HG03045 (cell line): ENCODE measurements at regions not wholly inside any gene's neighbourhood (a gene's known extent, or its start where the extent isn't known, plus 50 kb on each side); places are given as distances from the start of the nearest gene placed in this dataset.

Source experiments
- ATAC-seq: cut with Tn5 transposase; IDR thresholded peaks from one replicate; pipeline ENCODE4 v1.9.1; 2021; ENCODE audit warnings: mild to moderate bottlenecking, moderate library complexity; ENCODE audit not compliant: unreplicated experiment

GRCh38 chr11:98564881-98565280 lies 455.9 kb upstream of the CNTN5 start:
- ATAC-seq, result no peak

GRCh38 chr11:98565311-98565710 lies 455.4 kb upstream of the CNTN5 start:
- ATAC-seq, result no peak

GRCh38 chr11:98566978-98567377 lies 453.8 kb upstream of the CNTN5 start:
- ATAC-seq, result no peak

- no peak for ATAC-seq
Measured at GRCh38 chr11:98568013-98568412, 452.7 kb upstream of the CNTN5 start.

GRCh38 chr11:98572941-98573340 lies 447.8 kb upstream of the CNTN5 start:
- no peak for ATAC-seq

GRCh38 chr11:98587884-98588283 lies 432.9 kb upstream of the CNTN5 start:
- ATAC-seq, result no peak

- ATAC-seq, result no peak
Measured at GRCh38 chr11:98589967-98590366, 430.8 kb upstream of the CNTN5 start.

GRCh38 chr11:98600103-98600502 lies 420.6 kb upstream of the CNTN5 start:
- ATAC-seq, result no peak

- no peak for ATAC-seq
Measured at GRCh38 chr11:98600786-98601773, 419.7 kb upstream of the CNTN5 start.

- no peak for ATAC-seq
Measured at GRCh38 chr11:98616098-98616655, 404.6 kb upstream of the CNTN5 start.

GRCh38 chr11:98621767-98622166 lies 399.0 kb upstream of the CNTN5 start:
- no peak for ATAC-seq

GRCh38 chr11:98625526-98625925 lies 395.2 kb upstream of the CNTN5 start:
- no peak for ATAC-seq

GRCh38 chr11:98630736-98631135 lies 390.0 kb upstream of the CNTN5 start:
- no peak for ATAC-seq

GRCh38 chr11:98657711-98658110 lies 363.0 kb upstream of the CNTN5 start:
- ATAC-seq, result no peak

GRCh38 chr11:98659431-98659830 lies 361.3 kb upstream of the CNTN5 start:
- no peak for ATAC-seq

GRCh38 chr11:98674390-98674789 lies 346.4 kb upstream of the CNTN5 start:
- ATAC-seq, result no peak

GRCh38 chr11:98679673-98680072 lies 341.1 kb upstream of the CNTN5 start:
- ATAC-seq, result no peak

- no peak for ATAC-seq
Measured at GRCh38 chr11:98701541-98701940, 319.2 kb upstream of the CNTN5 start.

- no peak for ATAC-seq
Measured at GRCh38 chr11:98703779-98704556, 316.8 kb upstream of the CNTN5 start.

GRCh38 chr11:98710026-98710425 lies 310.7 kb upstream of the CNTN5 start:
- ATAC-seq, result no peak

GRCh38 chr11:98710986-98711385 lies 309.8 kb upstream of the CNTN5 start:
- ATAC-seq, result no peak

GRCh38 chr11:98720951-98721350 lies 299.8 kb upstream of the CNTN5 start:
- no peak for ATAC-seq
